ENCODE measurements at regions not wholly inside any gene's neighbourhood (a gene's known extent, or its start where the extent isn't known, plus 50 kb on each side); places are given as distances from the start of the nearest gene placed in this dataset.

DNA sequence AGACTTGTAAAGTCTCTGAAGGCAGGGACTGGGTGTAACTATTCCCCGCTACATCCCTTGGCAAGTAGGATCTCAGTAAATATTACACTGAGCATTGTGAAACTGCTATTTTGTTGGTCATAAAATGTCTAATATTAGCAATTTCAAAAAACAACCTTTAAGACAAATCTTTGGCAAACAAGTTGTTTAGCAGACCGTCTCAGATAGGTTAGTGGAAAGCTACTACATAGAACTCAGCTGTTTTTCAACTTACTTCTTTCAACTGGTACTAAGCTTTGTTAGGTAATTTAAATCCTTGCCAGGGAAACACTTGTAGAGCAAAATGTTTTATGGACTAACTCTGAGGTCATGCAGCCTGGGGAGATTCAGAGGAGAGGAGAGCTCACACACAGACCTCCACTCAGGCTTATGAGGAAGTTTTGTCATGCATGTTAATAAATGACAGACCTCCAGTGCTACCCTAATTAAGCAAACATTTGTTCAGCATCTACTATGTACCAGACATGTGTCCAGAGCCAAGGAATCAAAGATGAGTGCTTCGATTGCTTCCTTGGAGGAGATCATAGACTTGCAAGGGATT is 61.6 kb upstream of the STAC start:
- ATAC-seq, result no peak
- H3K36me3 Mint-ChIP-seq (ENCODE audit: low read depth), result no peaks in the 10 kb centered on the region
- H3K4me3 Mint-ChIP-seq, result no peak overlapping the region
- ChIA-PET POLR2A (no interaction called here), CTCF (no interaction called here)
- H3K9me3 Mint-ChIP-seq (ENCODE audit: insufficient read depth), result no peaks in the 10 kb centered on the region
- no peaks in the 10 kb centered on the region for H3K4me1 Mint-ChIP-seq (ENCODE audit: low read depth)
- H3K27ac Mint-ChIP-seq, result no peak overlapping the region
- no peak for DNase-seq
- no peaks in the 10 kb centered on the region for H3K27me3 Mint-ChIP-seq (ENCODE audit: low read depth)

- no peak for DNase-seq
- H3K27me3 Mint-ChIP-seq (ENCODE audit: low read depth), result no peaks in the 10 kb centered on the region
- ChIA-PET CTCF (no interaction called here), POLR2A (no interaction called here)
- H3K36me3 Mint-ChIP-seq (ENCODE audit: low read depth), result no peaks in the 10 kb centered on the region
- ATAC-seq, result no peak
- H3K9me3 Mint-ChIP-seq (ENCODE audit: insufficient read depth), result no peaks in the 10 kb centered on the region
- H3K4me3 Mint-ChIP-seq, result no peak overlapping the region
- no peak overlapping the region for H3K27ac Mint-ChIP-seq
- no peaks in the 10 kb centered on the region for H3K4me1 Mint-ChIP-seq (ENCODE audit: low read depth)
Measured at GRCh38 chr3:36319680-36320079, 60.6 kb upstream of the STAC start.

Data from activated CD8-positive, alpha-beta T cell treated with anti-CD3 and anti-CD28 coated beads, Interleukin-2, amount 10 ng/mL, durations not matched to agents 7 days and 5 days (primary cell).